Tibial nerve (tissue), 4 donors: ENCODE measurements at regions not wholly inside any gene's neighbourhood (a gene's known extent, or its start where the extent isn't known, plus 50 kb on each side); places are given as distances from the start of the nearest gene placed in this dataset.

Source experiments
- DNase-seq, 2 donors: peaks; one replicate each; pipeline ENCODE4 v3.0.0-alpha.2; 2019; ENCODE audit warnings: low spot score in 2 of 2
- H3K27ac ChIP-seq, 4 donors: fragments of 200-600 bp; sonication (generic) in 3 of 4; one replicate each; pipeline ENCODE4 v1.5.1; 2017 to 2019; ENCODE audit warnings: mild to moderate bottlenecking in 1 of 4
- H3K27me3 ChIP-seq, 2 donors: fragments of 200-600 bp; sonication (generic) in 1 of 2; one replicate each; pipeline versions ENCODE4 v1.5.1 to v1.6.0; 2017 to 2019
- H3K36me3 ChIP-seq, 3 donors: fragments of 200-600 bp; sonication (generic); one replicate each; pipeline ENCODE4 v1.5.1; 2018 to 2019
- H3K4me1 ChIP-seq, 4 donors: fragments of 200-600 bp; sonication (generic) in 3 of 4; one replicate each; pipeline ENCODE4 v1.5.1; 2017 to 2019
- H3K4me3 ChIP-seq, 4 donors: fragments of 200-600 bp; sonication (generic) in 3 of 4; one replicate each; pipeline ENCODE4 v1.5.1; 2017 to 2019; ENCODE audit warnings: mild to moderate bottlenecking in 1 of 4, moderate library complexity in 1 of 4
- H3K9me3 ChIP-seq, 4 donors: fragments of 200-600 bp; sonication (generic) in 3 of 4; one replicate each; pipeline ENCODE4 v1.5.1; 2017 to 2019
- EP300 ChIP-seq, 2 donors: sonication (generic); formaldehyde crosslinking; IDR thresholded peaks; one replicate each; pipeline ENCODE4 v1.6.1; 2017; ENCODE audit warnings: antibody characterized with exemption in 2 of 2, mild to moderate bottlenecking in 1 of 2
- POLR2A ChIP-seq, 2 donors: fragments of 450-650 bp; IDR thresholded peaks; one replicate each; pipeline ENCODE4 v1.6.1; 2017; ENCODE audit warnings: antibody characterized with exemption in 2 of 2, mild to moderate bottlenecking in 2 of 2, moderate library complexity in 2 of 2
- WGBS, 2 donors: methylation state at CpG; one replicate each; pipeline ENCODE4 v1.1.5; 2018; 5-methylcytosine and 5-hydroxymethylcytosine counted together
- TF ChIP-seq, protein P1 (sequence below), 5 experiments: fragments of 200-600 bp in 3 of 5; fragments of 450-650 bp in 2 of 5; sonication (generic) in 3 of 5; IDR thresholded peaks; one replicate each; pipeline ENCODE4 v1.5.1; 2016 to 2019; ENCODE audit warnings: antibody characterized with exemption in 5 of 5, mild to moderate bottlenecking in 3 of 5, moderate library complexity in 2 of 5

- Histone ChIP-seq H3K9me3 (no peaks in the 10 kb centered on the region), H3K36me3 (no peaks in the 10 kb centered on the region), H3K4me3 (no peak overlapping the region), H3K4me1 (no peaks in the 10 kb centered on the region), H3K27me3 (no peaks in the 10 kb centered on the region), H3K27ac (no peak overlapping the region)
- TF ChIP-seq EP300 (IDR thresholded peaks at IDR 0.05) = no peak
- TF ChIP-seq, protein P1, sequence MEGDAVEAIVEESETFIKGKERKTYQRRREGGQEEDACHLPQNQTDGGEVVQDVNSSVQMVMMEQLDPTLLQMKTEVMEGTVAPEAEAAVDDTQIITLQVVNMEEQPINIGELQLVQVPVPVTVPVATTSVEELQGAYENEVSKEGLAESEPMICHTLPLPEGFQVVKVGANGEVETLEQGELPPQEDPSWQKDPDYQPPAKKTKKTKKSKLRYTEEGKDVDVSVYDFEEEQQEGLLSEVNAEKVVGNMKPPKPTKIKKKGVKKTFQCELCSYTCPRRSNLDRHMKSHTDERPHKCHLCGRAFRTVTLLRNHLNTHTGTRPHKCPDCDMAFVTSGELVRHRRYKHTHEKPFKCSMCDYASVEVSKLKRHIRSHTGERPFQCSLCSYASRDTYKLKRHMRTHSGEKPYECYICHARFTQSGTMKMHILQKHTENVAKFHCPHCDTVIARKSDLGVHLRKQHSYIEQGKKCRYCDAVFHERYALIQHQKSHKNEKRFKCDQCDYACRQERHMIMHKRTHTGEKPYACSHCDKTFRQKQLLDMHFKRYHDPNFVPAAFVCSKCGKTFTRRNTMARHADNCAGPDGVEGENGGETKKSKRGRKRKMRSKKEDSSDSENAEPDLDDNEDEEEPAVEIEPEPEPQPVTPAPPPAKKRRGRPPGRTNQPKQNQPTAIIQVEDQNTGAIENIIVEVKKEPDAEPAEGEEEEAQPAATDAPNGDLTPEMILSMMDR (IDR thresholded peaks at IDR 0.05) = no peak
- no peak for TF ChIP-seq POLR2A (IDR thresholded peaks at IDR 0.05)
- DNase-seq = no peak
Observed at GRCh38 chr6:113529196-113529595, 327.9 kb upstream of the MARCKS start.

DNA sequence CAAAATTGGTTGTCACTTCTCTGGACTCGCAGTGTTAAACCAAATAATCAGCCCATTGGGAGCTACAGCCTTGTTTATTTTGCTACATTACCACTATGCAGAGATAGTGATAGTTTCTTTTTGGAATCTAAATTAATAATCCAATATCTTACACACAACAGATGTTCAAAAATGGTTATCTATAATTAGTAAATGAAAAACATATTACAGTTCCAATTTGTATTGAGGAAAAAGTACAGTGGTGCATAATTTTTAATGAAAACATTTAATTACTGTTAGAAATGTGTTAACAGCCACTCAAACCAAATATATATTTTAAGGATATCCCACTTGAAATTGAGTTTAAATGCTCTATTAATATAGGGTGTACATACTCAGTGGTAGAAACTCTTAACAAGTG is 327.3 kb upstream of the MARCKS start:
- TF ChIP-seq, protein P1 (IDR thresholded peaks at IDR 0.05) = no peak
- TF ChIP-seq EP300 (IDR thresholded peaks at IDR 0.05) (no peak), POLR2A (IDR thresholded peaks at IDR 0.05) (no peak)
- H3K9me3 ChIP-seq = no peaks in the 10 kb centered on the region
- no peak overlapping the region for H3K27ac ChIP-seq
- H3K36me3 ChIP-seq = no peaks in the 10 kb centered on the region
- no peaks in the 10 kb centered on the region for H3K27me3 ChIP-seq
- 83% methylated on average over 1 of the region's 1 CpG for WGBS, 2 donors
- no peak overlapping the region for H3K4me3 ChIP-seq
- no peaks in the 10 kb centered on the region for H3K4me1 ChIP-seq
- DNase-seq = no peak

DNA sequence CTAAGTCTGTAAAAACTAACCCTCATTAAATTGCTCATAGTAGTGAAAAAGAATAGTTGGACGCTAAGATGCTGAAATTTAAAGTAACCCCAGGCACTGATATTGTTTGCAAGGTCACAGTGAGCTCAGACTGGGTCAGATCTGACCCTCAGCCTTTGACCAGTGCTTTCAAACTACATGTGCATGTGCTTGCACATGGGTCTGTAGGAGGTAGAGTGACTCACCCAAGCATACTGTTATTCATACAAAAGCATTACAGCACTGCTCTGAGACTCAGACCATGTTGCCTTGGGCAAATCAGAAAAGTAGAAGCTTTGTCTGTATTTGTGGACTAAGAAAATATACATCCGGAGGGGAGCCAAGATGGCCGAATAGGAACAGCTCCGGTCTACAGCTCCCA is 326.4 kb upstream of the MARCKS start:
- no peaks in the 10 kb centered on the region for H3K27me3 ChIP-seq
- H3K36me3 ChIP-seq = no peaks in the 10 kb centered on the region
- TF ChIP-seq EP300 (IDR thresholded peaks at IDR 0.05) = no peak
- no peak for TF ChIP-seq POLR2A (IDR thresholded peaks at IDR 0.05)
- TF ChIP-seq, protein P1 (IDR thresholded peaks at IDR 0.05) = no peak
- no peak for DNase-seq
- WGBS, 2 donors = 58% methylated on average over 4 of the region's 4 CpGs
- H3K27ac ChIP-seq = no peak overlapping the region
- no peaks in the 10 kb centered on the region for H3K9me3 ChIP-seq
- H3K4me1 ChIP-seq = no peaks in the 10 kb centered on the region
- no peak overlapping the region for H3K4me3 ChIP-seq

GRCh38 chr6:113539202-113539601 is 317.9 kb upstream of the MARCKS start:
- no peak overlapping the region for H3K27ac ChIP-seq
- H3K4me3 ChIP-seq = no peak overlapping the region
- H3K9me3 ChIP-seq = no peaks in the 10 kb centered on the region
- no peaks in the 10 kb centered on the region for H3K36me3 ChIP-seq
- 62 to 72% methylated on average over 2 of the region's 2 CpGs for WGBS, 2 donors
- TF ChIP-seq, protein P1 (IDR thresholded peaks at IDR 0.05) = no peak
- TF ChIP-seq EP300 (IDR thresholded peaks at IDR 0.05) (no peak), POLR2A (IDR thresholded peaks at IDR 0.05) (no peak)
- H3K4me1 ChIP-seq = no peaks in the 10 kb centered on the region
- DNase-seq = no peak
- no peaks in the 10 kb centered on the region for H3K27me3 ChIP-seq

- Histone ChIP-seq H3K36me3 (no peaks in the 10 kb centered on the region), H3K4me1 (no peaks in the 10 kb centered on the region), H3K27ac (no peak overlapping the region), H3K4me3 (no peak overlapping the region), H3K27me3 (no peaks in the 10 kb centered on the region), H3K9me3 (no peaks in the 10 kb centered on the region)
- TF ChIP-seq, protein P1 (IDR thresholded peaks at IDR 0.05) = no peak
- no peak for TF ChIP-seq POLR2A (IDR thresholded peaks at IDR 0.05)
- no peak for DNase-seq
Observed at GRCh38 chr6:113539623-113540022, 317.5 kb upstream of the MARCKS start.
